DMS79 (cell line): ENCODE measurements at regions not wholly inside any gene's neighbourhood (a gene's known extent, or its start where the extent isn't known, plus 50 kb on each side); places are given as distances from the start of the nearest gene placed in this dataset.

Experiments
- DNase-seq: peaks from one replicate; lab custom pipeline; 2025; lab: John Stamatoyannopoulos, UW

DNA sequence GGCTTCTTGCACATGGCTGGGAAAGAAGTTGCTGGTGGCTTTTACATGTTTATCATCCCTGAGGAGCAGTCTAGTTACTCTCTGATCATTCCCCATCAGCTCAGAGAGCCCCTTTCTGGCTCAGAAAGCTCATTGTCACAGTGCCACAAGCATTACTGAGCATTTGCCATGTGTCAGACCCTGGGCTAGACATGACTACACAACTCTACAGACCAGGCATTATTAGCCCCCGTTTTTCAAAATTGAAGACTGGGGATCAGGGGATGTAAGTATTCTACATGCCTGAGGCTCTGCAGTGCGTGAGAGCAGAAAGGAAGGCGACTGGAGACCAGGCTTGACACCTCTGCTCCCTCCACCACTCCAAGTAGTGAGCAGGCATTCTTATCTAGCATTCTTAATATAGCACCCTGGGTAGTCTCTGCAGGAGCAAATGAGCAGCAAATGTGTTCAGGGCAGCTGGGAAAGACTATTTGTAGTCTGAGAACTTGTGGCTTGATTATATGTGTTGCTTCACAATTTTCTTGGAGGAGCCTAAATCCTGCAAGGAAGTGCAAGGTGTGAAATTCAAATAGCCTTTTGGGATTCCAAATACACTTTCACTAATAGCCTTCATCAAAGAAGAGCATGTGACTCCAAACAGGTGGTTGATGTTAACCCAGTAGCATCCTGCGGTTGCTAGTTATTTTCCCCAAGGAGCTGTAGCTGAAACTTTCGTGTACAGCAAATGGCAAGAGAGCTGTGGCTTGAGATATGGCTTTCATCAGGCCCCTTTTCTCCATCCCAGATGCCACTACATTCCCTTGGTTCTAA, 143.2 kb downstream of the DDX1 start:
- no peak for DNase-seq

DNA sequence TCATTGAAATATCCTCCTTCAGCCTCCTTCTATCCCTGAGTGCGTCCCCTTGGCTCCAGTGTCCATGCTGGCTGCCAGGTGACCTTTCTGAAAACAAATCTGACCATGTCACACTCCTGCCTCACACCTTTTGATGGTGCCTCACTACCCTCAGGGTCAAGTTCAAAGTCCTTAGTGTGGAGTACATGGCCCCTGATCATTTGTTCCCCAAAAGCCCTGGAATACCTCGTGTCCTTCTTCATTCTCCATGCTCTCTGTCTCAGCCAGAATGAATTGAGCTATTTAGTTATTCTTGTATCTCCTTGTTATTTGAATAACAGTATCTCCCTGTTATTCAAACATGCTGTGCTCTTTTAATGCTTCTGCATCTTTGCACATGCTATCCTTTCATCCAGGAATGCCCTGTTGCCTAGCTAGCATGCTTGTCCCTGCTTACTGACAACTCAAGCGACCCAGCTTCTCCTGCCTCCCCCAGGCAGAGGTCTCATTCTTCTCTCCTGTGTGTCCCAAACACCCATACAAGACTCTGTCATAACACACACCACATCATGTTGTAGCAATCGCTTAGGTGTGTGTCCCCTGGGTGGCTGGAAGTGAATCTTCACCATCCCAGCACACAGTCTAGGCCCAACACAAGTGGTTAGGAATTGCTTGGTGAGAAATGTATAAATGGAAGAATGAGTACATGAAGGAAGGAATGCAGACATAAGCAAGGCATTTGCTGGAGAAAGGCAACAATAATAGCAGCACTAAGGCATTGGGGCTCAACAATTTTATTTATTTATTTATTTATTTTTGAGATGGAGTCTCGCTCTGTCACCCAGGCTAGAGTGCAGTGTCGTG, 144.0 kb downstream of the DDX1 start:
- no peak for DNase-seq

DNA sequence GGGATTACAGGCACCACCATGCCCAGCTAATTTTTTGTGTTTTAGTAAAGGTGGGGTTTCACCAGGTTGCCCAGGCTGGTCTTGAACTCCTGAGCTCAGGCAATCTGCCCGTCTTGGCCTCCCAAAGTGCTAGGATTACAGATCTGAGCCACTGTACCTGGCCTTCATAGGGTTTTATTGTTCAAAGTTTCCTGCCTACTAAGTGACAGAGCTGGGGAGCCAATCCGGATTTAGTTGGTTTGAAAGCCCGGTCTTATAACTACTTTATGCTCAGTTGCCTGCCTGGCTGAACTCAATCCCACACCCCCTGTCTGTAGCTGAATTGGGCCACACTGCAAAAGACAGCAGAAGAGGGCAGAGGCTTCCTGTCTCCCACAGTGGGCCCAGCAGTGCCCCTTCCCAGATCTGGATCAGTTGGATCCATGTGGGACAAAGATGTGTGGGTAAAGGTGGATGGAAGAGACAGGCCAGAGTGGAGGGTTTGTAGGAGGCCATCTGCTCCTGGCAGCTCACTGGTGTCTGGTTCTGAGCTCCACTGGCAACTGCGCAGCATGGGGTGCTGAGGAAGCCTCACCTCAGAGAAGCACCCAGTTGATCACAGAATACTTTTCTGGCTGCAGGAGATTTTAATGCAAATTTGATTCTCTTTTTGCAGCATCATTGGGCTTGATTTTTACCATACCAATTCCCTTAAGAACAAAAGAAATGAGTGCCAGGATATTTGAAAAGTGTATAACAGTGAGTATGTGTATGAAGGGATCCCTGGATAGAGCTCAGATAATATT, 144.9 kb downstream of the DDX1 start:
- DNase-seq = no peak

DNA sequence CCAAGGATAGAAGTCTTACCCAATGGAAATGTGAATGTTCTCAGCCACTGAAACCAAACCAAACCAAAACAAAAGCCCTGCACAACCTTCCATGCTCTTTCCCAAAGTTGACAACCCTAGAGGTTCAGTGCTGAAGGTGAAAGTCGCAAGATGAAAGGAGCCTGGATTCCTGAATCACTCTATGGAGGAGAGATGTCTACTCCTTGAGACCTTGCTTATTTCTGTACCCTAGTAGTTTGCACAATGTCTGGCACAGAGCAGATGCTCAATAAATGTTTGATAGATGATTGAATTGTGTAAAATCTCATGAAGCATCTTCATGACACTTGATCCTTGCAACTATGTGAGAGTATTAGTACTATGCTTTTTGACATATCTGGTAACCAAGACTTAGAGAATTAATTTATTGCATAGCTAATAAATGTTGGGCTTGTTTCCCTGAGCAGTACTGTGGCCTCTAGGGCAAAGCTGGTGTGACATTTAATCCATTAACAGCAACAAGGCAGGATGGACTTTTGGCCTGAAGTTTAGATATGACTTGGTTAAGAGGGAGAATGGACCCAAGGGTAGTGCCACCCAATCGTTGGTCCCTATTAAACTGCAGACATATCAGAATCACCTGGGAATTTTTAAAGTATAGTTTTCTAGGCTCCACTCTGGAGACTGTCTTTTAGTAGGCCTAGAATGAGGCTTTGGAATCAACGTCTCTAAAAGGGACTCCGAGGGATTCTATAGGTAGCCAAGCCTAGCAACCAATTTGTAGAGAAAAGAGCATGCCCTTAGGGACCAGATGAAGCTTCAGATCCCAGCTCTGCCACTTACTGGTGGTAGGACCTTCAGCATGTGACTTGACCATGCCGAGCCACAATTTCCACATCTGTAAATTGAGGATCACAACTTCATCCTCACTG, 145.9 kb downstream of the DDX1 start:
- no peak for DNase-seq

DNA sequence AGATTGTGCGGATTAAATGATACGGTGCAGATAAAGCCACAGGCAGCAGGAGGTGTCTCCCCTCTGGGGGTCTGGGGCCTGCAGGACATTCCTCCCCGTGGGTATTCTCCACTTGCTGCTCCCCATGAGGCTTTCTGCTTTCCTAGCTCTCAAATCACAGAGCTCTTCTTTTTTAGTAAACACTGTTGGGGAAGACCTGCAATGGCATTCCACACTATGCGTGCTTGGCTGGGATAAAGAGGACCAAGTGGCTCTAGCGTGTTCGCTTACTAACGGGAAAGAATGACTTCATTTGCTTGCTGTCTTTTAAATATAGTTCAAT, 146.5 kb downstream of the DDX1 start:
- no peak for DNase-seq

DNA sequence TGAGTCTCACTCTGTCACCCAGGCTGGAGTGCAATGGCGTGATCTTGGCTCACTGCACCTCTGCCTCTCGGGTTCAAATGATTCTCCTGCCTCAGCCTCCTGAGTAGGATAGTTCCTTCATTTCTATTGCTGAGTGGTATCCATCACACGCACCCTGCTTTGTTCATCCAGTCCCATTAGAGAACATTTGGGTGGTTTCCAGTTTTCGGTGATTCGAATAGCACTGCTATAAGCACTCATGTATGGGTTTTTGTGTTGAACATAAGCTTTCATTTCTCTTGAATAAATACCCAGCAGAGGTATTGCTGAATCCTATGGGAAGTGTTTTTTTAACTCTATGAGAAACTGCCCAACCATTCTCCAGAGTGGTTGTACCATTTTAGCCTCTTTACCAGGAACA, 147.3 kb downstream of the DDX1 start:
- no peak for DNase-seq

DNA sequence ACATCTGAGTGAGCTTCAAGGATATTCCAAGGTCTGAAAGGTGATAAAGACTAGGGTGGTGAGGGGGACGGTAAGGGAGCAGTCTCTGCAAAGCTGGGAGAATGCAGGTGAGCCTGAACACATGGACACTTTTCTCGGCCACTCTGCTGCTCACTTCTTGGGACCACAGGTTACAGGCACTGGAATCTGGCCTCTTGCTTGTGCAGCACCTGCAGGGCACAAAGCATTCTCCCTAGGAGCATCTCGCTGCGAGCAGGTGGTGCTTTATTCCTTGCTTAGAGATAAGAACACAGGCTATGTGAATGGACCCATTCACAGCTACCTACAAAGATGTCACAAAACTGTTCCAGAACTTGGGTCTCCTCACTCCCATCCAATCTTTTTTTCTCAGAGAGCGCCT, 153.2 kb downstream of the DDX1 start:
- no peak for DNase-seq

DNA sequence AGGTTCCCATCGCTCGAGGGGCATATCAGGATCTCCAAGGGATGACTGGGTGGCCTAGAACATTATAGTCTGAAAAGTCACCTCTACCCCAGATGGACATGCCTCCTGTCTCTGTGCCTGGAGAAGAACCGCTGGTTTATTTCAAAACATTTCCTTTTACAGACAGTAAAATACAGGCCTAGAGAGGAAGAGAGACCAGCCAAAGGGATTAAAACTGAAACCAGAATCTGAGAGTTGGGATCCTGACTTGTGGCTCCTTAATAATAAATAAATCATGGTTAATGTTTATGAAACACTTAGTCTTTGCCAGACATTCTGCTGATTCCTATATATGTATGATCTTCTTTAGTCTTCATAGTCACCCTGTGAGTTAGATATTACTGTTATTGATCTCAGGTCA, 153.7 kb downstream of the DDX1 start:
- no peak for DNase-seq

DNA sequence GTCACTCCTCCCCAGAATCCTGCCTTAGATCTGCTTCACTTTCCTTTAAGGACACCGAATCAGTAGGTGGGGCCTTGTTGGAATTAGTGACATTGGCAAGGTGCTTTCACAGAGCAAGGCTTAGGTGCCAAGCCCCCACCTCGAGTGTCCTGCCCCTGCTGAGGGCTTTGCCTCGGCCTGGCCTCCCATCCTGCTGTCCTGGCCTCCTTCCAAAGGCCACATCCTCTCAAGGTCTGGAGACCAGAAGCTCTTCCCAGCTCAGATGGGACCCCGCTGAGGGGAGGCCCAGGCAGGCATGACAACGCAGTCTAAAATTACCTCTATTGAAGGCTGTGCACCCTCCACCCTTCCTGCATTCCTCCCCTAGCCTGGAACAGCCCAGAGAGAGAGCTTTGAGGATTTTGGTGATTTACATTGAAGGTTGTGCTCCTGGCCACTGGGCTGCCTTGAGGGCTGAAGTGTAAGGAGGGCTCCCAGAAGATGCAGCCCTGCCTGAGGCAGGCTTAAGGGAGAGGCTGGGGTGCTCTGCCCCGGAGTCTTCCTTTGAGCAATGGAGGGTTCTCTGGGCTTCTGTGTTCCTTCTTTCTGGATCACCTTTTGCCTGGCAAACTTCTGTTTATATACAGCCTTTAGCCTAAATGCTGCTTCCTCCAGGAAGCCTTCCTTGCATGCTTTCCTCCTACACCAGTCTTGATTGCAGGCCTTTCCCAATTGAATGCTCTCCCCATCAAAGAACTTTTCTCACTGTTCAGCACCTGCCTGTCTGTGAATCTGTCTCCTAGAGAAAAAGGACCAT, 154.4 kb downstream of the DDX1 start:
- no peak for DNase-seq

DNA sequence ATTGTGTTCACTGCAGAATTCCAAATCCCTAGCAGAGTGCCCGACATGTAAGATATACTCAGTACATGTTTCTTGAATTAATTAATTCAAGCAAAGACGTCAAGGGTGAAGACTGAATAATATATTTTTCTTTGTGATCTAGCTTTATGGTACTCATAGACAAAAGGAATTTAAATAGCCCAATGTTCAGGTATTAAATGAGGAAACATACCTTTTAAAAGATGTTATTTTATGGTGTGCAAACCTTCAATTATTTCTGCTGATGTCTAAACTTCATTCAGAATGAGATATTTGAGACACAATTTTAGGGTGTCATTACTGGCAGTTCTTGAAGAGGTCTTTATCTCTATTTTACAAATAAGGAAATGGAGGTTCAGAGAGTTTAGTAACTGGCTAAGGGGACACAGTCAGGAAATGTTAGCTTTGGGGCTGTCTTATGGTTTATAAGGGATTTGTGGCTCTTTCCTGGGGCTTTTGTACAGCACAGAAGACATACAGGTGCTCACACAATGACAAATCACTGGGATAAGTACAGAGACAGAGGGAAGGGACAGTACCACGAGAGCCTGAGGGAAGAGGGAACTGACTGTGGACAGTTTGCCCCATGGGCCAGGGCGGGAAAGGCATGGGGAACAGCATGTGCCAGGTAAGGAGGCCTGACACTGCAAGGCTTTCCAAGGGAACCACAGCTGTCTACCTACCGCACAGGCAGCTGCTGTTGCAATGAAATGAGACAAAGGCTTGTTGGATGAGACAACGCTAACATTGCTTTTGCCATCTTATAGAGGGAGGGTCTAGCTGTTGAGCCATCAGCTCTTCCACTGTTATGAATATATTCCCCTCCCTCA, 155.3 kb downstream of the DDX1 start:
- no peak for DNase-seq

DNA sequence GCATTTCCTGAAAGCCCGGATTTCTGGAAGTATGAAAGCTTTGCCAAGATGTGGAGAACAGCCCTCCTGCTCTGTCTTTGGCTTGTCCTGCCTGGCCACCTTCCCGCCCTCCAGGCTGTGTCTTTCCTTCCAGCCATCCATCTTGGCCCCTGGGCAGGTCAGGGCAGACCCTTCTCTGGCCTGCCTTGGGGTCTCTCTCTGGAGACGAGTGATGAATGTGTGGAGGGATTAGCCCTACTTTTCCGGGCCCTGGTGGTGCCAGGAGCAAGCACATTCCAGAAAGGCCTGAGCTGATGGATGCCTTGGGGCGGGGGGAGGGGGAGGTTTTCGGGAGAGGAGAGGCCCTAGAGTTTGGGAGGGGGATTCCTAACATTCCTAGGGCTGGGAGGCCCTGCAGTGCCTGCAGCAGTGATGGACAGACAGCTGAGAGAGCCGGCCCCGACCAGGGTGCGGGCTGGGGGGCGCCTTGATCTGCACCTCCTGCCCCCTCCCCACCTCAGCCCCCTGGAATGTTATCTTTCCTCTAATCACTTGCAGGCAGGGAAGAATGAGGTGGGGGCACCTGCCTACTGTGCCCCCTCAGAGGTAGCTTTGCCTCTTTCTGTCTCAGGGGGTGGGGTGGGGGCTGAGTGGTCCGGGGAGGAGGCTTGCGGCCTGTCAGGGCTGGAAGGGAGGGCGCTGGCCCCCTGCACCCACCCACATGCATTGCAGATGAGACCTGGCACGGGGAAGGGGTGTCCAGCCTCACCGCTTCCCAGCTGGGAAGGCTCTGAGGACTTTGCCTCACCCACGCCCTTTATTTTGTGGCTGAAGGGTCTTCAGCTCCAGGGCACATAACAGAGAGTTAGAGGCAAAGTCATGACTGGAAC, 156.2 kb downstream of the DDX1 start:
- no peak for DNase-seq

DNA sequence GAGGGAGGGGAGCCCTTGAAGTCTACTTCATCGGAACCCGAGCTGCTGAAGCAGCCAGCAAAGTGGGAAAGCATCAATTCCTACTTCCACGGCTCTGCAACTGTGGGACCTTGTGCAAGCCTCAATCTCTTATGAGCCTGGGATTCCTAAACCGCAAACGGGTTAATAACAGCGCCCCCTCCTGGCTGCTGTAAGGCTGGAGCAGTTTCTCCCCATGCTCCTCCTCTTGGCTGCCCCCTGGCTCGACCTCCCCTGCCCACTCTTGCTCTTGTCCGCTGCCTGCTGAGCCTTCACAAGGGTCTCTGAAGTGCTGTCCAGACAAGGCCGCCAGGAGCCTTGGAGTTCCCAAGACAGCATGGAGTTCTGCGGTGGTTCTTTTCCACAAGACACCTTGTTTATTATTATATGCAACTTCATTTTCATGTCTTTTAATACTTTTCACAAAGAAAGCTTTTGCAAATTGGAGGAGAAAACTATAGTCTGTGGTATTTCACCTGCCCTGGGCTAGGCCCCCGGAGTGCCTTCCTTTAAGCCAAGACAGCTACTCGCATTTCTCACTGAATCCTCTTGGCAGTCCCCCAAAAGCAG, 157.2 kb downstream of the DDX1 start:
- DNase-seq = no peak

DNA sequence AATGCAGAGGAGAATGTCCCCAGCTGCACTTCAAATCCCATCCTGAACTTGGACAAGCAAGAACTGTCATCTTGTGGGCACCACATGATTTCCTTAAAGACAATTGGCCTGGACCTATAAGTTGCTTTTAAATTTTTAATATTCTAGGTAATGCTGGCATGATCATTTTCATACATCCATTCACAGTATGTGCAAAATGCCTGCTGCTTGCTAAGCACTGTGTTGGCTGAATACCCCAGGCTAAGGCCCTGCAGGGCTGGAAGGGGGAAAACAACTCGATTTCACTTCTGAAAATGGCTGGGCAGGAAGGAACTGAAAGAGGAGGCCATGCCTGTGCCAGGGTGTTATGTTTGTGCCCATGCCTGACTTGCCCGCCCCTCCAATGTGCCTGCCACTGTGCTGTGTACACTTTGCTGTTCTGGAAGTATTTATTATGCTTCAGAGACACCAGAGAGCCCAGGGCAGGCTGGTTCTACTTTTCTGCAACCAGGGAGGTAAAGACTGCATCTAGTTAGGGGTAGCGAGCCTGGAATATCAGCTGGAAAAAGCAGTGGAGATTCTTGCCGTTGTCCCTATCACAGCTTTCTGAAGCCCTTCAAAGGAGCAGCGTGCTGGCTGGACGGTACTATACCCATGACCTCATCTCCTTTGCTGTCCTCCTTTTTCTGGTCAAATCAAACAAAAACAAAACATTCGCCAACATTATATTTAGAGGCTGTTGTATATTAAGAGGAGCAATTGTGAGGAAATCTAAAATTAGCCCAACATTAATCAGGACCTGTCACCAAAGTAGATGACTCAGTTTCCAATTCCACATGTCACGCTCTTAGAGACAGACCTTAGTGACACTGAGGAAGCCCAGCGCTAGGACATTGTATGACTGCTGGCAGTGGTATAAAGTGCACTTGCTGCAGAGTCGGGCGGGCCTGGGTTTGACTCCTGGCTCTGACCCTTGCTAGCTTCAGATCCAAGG, 158.1 kb downstream of the DDX1 start:
- no peak for DNase-seq

DNA sequence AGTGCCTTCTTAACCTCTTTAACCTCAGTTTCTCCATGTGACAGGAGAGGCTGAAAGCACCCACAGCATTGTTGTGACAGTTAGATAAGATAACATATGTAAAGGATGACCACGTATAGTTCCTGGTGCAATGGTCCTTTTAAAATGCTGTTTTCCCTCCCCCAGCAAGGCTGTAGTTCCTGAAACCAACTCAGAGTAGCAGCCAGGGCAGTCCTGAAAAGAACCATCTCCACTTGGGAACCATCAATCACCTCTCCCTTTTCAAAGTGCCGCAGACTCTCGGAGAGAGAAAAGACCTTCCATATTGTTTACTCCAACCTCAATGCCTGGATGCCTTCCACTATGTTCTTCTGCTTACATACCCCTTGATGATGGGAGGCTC, 158.8 kb downstream of the DDX1 start:
- DNase-seq = no peak

DNA sequence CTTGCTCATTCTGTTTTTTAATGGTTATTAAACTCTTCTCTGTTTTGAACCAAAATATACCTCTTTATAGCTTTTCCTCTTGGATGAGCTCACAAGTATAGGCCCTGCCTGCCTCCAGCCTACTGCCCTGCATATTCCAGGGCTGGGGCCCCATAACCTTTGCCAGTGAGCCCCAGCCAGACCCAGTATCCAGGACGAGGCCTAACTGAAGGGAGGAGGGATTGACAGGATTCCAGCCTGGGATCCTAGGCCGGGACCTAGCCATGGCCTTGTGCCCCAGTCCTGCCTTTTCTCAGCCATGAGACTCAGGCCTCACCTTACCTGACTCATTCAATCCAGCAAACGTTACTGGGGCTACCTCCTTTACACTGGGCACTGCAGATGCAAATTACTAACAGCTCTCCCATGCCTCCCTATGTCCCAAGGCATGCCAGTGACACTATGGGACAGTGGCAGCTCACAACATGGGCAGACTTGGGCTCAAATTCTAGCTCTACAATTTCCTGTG, 159.2 kb downstream of the DDX1 start:
- DNase-seq = no peak

DNA sequence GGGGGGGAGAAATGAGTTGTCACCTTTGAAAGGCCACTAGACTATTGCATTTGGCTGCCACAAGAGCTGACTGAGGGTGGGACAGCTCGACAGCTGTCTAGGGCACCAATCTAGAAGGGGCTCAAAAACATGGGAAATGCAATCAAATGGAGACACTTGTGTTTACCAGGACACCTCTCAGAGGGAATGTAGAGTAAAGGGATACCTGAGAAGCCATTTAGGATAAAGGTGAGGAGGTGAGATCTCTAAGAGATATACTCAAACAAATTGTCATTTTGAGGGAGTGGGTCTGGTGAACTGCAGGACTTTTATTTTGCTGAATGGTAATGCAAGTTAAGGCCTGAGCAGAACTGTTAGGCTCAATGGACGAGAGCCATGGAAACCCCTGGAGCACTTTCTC, 159.8 kb downstream of the DDX1 start:
- no peak for DNase-seq

DNA sequence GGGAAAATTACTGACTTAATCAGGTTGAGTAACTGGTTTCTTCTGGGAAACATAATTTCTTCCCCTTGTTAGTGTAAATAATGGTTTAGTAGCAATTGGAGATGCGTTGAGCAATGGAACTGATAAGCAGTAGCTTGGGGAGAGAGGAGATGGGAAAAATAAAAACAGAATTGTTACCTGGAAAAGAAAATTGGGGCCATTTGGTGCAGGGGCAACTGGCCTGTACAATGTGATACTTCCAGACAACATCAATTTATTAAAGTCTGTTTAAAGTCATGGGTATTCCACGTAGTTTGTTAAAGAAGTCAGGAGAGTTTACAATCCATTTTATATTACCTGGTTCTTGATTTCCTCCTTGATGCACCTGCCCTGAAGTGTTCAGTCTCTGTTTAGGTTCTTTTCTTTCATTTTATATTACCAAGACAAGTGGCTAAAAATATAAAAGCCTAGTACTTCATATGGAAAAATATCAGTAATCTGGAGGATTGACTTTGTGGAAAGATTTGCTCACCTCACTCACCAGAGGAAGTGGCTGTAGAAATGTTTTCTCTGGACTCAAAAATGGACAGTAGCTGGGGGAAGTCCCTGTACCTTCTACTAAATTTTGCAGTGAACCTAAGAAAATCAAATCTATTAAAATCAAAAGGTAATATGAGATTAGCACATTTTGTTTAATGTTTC, 161.0 kb downstream of the DDX1 start:
- no peak for DNase-seq
